ENCODE measurements at regions not wholly inside any gene's neighbourhood (a gene's known extent, or its start where the extent isn't known, plus 50 kb on each side); places are given as distances from the start of the nearest gene placed in this dataset.
A peak's percentile ranks its signal among the peaks of the same experiment; 100 is the strongest.
"Not testable (repeated sequence)": the region's sequence is repeated elsewhere in the genome, so short reads cannot be mapped to it uniquely, and the experiment has no call there.

DNA sequence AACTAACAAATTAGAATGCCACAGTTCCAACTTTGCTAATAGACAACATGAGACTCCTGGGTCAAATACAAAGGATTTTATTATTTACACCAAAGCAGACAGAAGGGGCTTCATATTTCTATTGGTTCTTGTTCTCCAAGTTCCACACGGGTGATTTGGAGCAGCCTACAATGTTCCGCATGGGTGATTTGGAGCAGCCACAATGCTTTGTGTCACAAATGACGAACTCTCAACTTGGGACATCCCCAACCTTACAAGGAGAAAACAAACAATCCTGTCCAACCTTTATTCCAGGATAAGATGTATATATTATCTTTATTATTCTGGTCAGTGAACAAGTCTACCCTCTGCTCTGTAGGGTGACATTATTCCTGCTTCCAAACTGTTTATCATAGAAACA, 694.3 kb upstream of the MGAT4C start:
- DNase-seq (ENCODE audit: low read depth, low spot score): no peak

DNA sequence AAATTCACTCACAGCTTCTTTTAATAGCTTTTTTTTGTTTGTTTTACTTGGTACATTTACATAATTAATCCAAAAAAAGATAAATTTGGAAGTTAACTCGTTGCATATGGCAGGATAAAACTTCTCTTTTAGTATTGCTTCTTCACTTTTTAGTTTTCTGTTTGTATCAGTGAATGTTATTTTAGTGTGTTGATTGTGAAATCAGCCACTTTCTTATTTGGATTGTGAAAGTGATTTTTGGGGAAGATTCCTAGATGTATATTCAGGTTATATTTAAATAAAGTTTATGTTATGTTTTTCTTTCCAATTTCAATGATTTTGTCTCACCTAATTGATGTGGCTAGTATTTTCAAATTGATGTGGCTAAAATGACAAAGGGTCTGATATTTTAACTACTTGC, 693.9 kb upstream of the MGAT4C start:
- no peak for DNase-seq (ENCODE audit: low read depth, low spot score)

DNA sequence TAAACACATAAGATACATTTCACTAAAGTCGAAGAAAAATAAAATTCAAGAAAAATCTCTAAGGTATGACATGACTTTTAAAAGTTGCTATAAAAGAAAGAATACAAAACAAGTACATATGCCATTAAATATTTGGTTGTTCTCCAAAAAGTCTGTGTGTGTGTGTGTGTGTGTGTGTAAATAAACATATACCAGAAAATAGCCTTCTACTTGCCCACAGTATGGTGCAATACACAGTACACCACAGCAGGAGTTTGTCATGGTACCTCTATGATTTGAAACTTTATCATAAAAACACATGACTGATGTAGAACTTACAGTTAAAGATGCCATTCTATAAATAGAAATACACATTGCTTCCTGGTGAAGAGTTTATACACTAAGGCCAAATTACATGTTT, 692.7 kb upstream of the MGAT4C start:
- no peak for DNase-seq (ENCODE audit: low read depth, low spot score)

DNA sequence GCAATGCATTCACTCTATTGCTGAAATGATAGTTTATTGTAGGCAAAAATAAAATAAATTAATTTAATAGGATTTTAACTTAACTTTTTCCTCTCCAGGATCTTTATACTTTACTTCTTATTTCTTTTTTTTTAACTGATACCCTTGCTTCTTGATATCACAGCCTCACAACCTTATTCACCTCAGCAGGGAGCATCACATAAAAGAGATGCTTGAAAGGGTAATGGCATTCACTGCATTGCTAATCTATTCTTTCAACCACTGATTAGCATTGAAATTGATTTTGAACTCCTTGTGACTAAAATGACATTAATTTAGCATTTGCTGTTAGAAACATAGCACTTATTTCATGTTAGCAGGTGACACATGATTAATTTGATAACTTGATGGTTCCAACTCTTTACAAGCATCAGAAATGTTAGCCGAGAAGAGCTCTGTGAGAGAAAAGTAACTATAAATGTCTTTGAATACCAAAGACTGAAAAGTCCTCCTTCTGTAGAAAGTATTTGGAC, 689.5 kb upstream of the MGAT4C start:
- no peak for DNase-seq (ENCODE audit: low read depth, low spot score)

DNA sequence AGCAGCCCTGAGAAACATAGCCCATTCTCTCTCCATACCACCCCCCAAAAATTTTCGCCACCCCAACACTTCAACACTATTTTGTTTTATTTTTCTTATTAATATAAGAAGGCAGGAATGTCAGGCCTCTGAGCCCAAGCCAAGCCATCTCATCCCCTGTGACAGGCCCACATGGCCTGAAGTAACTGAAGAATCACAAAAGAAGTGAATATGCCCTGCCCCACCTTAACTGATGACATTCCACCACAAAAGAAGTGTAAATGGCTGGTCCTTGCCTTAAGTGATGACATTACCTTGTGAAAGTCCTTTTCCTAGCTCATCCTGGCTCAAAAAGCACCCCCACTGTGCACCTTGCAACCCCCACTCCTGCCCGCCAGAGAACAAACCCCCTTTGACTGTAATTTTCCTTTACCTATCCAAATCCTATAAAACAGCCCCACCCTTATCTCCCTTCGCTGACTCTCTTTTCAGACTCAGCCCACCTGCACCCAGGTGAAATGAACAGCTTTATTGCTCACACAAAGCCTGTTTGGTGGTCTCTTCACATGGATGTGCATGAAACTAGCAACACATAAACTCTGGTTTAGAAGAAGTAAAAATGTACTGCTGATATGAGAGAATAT, 688.1 kb upstream of the MGAT4C start:
- DNase-seq (ENCODE audit: low read depth, low spot score): not testable (repeated sequence)

DNA sequence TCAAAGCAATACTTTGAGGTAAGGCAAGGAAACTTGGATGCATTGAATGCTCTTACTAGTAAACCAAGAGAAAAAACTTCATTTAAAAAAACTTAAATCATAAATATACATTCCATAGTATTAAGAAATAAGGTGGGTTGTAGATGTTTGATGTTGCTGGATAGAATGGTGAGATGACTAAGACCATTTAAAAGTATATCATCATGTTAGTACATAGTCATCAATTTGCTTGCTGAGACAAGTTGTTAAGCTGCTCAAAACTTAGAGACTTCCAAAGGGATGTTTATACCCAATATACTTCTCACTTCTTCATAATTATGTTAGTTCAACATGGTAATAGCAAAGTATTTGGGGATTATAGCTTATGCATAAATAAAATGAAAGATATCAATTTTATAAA, 675.5 kb upstream of the MGAT4C start:
- no peak for DNase-seq (ENCODE audit: low read depth, low spot score)

DNA sequence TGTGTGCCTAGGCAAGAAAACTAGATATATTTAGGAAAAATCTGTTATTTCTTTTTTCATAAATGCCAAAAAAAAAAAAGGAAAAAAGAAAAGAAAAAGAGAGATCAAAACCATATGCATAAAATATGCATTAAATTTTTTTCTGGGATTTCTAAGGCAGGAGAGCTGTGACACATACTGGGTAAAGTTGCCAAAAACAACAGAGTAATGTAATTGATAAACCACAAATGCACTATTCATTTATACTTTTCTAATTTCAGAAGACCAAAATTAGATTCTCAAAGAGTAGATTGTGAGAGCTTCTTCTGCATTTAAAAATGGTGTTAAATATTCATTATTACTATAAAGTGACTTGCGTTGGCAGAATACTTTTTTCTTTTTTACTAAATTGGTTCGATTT, 673.8 kb upstream of the MGAT4C start:
- no peak for DNase-seq (ENCODE audit: low read depth, low spot score)

DNA sequence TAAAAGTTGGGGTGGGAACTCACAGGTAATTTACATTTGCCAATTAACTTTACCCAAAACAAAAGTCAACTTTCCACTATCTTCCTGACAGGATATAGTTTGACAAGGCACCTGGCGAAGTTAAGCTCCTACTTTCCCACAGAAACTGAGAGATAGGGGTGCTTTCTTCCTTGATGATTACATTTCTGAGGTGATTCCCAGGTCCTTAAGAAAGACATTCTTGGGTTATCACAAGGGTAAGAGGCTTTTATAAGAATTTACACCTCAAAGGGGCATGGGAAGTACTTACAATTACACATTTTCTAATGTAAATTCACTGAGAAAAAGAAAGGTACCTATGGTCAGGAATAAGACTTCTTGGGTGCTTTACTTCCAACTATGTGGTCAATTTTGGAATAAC, 660.9 kb upstream of the MGAT4C start:
- peak; percentile 65 for DNase-seq (ENCODE audit: low read depth, low spot score)

DNA sequence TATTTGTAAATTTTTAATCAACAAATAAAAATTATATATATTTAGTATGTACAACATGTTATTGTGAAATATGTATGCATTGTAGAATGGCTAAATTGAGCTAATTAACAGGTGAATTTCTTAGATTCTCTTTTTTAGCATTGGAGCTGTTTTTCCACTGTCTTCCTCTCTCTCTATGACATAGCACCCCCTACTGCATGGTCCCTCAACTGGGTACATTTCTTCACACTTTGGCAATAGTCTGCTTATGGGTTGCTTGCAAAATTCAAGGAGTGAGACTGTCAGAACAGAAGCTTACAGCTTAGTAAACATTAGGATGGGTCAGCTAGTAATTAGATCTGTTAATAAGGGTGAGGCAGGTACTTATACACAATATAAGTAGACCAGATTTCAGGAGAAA, 658.5 kb upstream of the MGAT4C start:
- peak; percentile 25 for DNase-seq (ENCODE audit: low read depth, low spot score)

DNA sequence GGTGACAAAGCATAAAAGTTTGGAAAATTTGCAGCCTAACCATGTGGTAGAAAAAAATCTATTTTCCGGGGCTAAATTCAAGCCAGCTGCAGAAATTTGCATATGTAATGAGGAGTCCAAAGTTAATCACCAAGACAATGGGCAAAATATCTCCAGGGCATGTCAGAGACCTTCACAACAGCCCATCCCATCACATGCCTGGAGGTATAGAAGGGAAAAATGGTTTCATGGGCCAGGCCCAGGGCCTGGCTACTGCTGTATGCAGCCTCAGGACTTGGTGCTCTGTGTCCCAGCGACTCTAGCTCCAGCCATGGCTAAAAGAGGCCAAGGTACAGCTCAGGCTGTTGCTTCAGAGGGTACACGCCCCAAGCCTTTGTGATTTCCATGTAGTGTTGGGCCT, 655.8 kb upstream of the MGAT4C start:
- no peak for DNase-seq (ENCODE audit: low read depth, low spot score)

DNA sequence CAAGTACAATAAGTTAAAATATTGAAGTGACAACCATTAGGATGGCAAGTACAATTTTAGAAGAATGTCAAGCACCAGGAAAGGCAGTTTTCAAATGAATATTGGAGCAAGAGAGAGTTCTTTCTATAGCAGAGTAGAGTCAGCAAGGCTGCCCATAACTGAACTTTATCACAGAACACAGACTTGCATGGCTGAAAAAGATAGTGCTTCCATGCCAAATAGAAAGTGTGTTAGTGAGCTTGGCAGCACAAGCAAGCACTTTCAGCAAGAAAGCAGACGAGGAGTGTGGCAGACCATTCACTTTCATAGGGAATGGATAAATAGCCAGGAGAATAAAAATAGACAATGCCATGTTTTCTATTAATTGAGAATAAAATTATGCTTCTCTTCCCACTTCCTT, 647.0 kb upstream of the MGAT4C start:
- DNase-seq (ENCODE audit: low read depth, low spot score): no peak

DNA sequence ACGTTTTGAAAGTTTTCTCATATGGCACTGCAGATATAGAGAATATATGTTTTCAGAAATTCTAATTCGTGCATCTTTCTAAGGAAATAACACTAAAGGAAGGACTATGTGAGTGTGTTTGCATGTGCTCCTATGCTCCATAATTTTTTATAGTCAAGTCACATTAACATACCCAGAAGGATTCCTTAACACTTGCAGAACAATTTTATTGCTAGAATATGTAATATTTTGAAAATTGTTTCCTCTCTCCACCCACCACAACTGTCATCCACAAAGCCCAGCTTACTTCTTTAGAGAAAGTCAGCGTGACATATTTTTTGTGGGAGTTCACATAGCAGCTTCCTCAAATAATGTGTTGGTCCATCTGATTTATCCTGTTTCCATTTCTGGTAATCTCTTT, 604.6 kb upstream of the MGAT4C start:
- no peak for DNase-seq (ENCODE audit: low read depth, low spot score)

DNA sequence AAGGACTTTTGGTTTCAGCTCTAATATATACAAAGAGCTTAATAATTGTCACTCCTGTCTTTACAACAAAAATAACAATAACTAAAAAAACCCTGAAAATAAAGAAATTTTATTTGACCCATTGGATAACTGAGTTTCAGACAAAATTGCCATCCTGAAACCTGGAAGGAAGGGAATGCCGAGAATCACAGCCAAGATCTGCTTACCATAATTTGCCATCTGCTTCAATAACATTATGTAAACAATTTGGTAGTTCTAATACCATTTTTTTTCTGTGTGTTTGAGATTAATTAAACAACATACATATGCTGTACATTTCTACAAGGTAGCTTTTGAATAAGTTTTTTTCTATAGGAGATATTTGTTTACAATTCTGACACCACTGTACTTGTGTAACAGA, 596.3 kb upstream of the MGAT4C start:
- no peak for DNase-seq (ENCODE audit: low read depth, low spot score)

DNA sequence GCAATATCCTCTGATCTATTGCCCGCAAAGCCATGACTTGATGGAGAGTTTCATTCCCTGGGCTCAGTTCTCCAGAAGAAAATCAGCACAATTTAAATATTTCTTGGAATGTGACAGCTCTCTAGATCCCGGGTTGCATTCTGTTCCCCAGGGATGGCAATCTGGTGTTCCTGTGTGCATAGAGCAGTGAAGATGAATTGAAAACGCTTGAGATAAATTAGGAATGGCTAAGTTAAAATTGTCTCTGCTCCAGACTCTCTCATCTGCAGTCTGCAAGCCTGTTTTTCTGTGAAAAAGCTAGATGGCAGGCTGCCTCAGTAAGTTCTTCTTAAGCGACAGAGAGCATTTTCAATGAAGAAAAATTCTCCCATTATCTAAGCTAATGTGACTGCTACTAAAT, 582.5 kb upstream of the MGAT4C start:
- DNase-seq (ENCODE audit: low read depth, low spot score): no peak

DNA sequence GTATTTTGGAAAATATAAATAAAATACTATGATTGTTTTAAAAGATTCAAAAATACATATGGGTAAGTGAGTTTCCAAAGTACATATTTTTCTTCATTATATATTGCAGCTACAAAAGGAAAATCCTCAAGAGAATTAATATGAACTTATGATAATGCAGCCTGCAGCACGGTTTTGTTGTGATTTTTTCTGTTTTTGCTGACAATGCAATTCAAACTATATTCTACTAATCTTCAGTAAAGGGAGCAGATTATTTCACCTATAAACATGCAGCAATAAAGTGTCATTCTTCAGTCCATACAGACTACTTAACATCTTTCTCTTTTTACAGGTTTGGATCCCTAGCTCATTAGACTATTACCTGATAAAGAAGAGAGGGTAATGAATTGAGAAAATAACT, 582.1 kb upstream of the MGAT4C start:
- DNase-seq (ENCODE audit: low read depth, low spot score): no peak

DNA sequence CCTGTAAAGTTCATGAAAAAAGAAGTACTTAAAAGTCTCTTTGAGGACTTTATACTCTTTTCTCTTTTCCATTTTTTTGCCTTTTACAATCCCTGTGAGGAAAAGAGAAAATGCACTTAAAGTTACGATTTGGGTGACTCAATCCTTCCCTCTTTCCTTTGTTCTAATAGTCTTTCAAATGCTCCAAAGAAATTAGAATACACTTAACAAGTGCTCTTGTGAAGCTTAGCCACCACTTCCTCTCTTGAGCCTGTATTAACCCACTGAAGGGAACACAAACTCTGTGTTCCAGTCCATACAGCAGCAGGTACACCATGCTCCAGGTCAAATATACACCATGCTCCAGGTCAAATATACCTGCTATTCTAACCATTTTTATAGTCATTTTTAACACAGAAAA, 581.1 kb upstream of the MGAT4C start:
- DNase-seq (ENCODE audit: low read depth, low spot score): peak; percentile 42

DNA sequence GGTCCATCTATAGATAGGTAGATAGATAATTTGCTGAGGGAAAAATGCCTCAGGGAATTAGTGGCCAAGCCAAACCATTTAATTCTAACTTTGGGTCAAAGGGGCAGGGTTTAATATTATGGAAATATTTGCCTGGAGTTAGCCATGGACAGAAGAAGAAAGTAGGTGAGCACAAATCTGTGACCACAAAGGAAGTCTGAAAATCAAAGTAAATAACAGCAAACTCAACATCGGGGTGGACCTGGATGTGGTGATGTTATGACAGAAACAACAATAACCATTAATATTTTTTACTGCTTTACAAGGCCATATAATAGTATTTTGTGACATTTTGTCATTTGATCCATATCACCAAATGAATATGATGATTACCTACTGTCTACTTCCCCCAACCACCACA, 578.0 kb upstream of the MGAT4C start:
- no peak for DNase-seq (ENCODE audit: low read depth, low spot score)

DNA sequence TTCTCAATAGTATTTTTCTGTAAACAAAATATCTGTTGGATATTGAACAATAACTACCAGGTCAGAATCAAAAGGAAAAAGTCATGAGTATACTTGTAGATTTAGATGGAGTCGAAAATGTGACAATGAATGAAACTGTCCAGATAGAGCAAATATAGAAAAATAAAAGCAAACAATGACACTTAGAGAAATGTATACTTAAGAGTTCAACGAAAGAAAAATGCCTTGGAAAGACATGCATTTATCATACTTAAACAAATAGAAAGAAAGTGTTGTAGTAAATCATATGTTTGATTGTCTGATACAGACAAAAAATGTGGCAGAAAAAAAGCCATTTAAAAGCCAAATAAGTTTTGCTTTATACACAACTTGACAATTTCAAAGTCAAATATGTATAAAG, 571.2 kb upstream of the MGAT4C start:
- DNase-seq (ENCODE audit: low read depth, low spot score): no peak

DNA sequence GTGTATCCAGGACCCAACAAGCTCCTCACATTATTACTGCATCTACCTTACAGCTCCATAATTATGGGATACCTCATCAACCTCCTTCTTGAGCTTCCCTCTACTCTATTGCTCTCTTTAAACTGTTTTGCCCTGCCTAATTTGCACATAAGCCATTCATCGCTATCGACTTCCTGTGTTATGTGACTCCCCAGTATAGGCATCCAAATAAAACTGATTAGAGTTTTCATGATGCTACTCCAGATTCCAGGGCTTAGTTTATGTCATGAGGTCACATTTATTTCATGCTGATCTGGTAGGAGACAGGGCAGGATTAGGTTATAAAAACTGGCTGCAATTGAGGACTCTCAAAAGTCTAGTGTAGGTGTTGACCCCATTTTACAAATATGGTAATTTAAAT, 569.9 kb upstream of the MGAT4C start:
- no peak for DNase-seq (ENCODE audit: low read depth, low spot score)

DNA sequence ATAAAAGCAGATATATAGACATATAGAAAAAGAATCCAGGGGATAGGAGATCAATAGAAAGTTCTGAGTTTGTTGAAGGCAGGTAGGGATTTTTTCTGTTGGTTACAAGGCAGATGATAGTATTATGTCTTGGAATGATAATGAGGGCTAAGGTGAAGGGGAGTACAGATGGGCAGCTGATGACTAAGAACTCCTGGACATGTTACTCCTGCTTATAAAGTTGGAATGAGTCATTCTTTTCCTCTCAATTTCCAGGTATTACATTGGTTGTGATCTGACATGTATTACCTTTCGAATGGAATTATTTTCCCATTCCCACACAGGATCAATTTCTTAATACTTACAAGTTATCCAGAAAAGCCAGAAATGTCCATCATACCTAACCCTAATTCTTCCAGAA, 545.2 kb upstream of the MGAT4C start:
- no peak for DNase-seq (ENCODE audit: low read depth, low spot score)

DNA sequence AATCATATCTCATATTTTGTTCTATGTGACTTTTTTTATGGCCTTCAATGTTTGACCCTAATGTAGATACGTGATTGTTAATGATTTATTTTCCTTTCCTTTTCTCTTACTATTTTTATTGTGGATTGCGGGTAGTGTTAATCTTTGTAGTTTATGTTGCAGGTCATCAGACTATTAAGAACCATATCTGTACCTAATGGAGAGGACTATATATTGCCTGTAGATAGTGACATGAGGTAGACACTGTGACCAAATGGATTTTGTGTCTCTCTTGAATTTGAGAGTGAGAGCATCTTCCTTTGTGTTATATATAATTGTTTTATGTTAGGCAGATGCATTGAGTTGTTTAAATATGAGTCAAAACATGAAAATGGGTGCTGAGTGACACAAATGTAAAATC, 543.4 kb upstream of the MGAT4C start:
- no peak for DNase-seq (ENCODE audit: low read depth, low spot score)

DNA sequence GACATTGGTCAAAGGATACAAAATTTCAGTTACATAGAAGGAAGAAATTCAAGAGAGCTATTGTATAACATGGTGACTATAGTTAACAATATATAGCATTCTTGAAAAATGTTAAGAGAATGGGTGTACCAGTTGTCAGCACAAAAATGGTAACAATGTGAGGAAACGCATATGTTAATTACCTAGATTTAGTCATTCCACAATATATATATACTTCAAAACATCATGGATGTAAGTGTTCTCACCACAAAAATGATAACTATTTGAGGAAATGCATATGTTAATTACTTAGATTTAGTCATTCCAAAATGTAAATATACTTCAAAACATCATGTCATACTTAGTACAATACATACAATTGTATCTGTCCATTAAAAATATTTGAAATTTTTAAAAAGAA, 540.4 kb upstream of the MGAT4C start:
- DNase-seq (ENCODE audit: low read depth, low spot score): no peak

DNA sequence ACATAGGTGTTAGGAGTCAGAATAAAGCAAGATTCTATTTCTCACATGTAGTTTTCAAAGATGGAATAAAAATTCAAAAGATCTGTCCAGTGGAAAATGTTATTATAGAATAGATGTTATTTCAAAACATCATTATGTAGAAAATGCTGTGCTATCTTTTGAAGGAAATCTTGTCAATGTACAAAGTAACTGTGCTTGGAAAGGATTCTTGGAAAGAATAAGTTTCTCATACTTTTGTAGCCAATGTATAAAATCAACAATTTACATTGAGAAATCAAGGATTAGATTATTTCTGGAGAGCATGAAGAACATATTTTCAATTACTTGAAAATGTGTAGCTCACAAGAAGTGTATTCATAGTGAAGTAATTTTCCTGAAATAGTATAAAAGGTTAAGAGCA, 532.5 kb upstream of the MGAT4C start:
- DNase-seq (ENCODE audit: low read depth, low spot score): no peak

DNA sequence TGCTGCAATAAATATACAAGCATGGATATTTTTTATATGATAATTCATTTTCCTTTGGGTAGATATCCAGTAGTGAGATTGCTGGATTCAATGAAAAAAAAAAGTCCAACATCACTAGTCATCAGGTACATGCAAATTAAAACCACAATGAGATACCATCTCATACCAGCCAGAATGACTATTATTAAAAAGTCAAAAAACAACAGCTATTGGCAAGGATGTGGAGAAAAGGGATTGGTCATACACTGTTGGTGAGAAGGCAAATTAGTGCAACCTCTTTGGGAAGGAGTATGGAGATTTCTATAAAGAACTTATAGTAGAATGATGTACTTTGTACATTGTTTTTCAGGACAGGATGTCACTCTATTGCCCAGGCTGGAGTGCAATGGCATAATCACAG, 531.2 kb upstream of the MGAT4C start:
- no peak for DNase-seq (ENCODE audit: low read depth, low spot score)
